Nephron (organoid): ENCODE measurements at regions not wholly inside any gene's neighbourhood (a gene's known extent, or its start where the extent isn't known, plus 50 kb on each side); places are given as distances from the start of the nearest gene placed in this dataset.

Experiments used
- H3K27ac Mint-ChIP-seq, 3 experiments: 2 replicates each; pipeline ENCODE4 v1.8.0; 2020; ENCODE audit warnings: mixed read lengths in 3 of 3, mild to moderate bottlenecking in 2 of 3, moderate library complexity in 1 of 3
- H3K27me3 Mint-ChIP-seq: 2 replicates; pipeline ENCODE4 v1.8.0; 2021; ENCODE audit warnings: low read depth, mild to moderate bottlenecking, moderate library complexity, mixed read lengths
- H3K36me3 Mint-ChIP-seq: 2 replicates; pipeline ENCODE4 v1.8.0; 2020; ENCODE audit warnings: low read depth, mixed read lengths
- H3K4me1 Mint-ChIP-seq: 2 replicates; pipeline ENCODE4 v1.8.0; 2020; ENCODE audit warnings: mixed read lengths
- H3K4me3 Mint-ChIP-seq, 3 experiments: 2 replicates each; pipeline ENCODE4 v1.8.0; 2020; ENCODE audit warnings: mild to moderate bottlenecking in 3 of 3, mixed read lengths in 3 of 3, moderate library complexity in 2 of 3
- H3K9me3 Mint-ChIP-seq: 2 replicates; pipeline ENCODE4 v1.8.0; 2020; ENCODE audit warnings: mixed read lengths
- CTCF ChIP-seq, 3 experiments: fragments of 200-600 bp; sonication (generic); IDR thresholded peaks; one replicate each; pipeline ENCODE4 v1.5.0; 2021; ENCODE audit warnings: antibody characterized with exemption in 3 of 3; ENCODE audit not compliant: unreplicated experiment in 3 of 3

DNA sequence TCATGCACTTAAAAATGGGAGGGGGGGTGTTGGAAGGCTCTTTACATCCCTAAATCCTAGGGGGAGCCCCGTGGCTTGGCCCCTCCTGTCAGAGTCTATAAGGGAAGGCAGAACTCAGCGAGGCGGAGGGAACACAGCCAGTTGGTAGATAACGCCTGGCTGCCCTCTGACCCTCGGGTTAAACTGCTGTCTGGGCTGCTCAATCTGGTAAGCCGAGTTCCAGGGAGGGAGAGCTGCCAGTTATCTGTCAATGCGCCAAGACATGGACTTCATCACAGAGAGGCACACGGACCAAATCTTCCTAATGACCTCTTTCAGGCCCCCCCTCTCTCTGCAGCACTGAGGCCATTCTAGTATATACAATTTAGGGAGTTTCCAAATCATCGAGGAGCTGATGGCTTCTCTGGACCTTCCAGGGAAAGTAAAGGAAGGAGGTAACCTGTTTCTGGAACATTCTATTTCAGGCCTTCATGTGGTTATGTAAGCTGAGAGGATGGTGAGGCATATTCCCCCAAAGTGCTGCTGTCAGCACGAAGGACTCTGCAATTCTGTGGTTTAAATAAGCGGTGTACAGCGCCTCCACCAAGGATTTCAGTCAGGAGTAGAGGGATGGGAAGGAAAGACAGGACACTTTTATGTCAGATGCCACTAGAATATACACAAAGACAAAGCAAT, 349.0 kb downstream of the MCTP2 start:
- H3K4me3 Mint-ChIP-seq = no peak overlapping the region
- H3K36me3 Mint-ChIP-seq = no peaks in the 10 kb centered on the region
- H3K27me3 Mint-ChIP-seq = peaks cover 3% of the 10 kb centered on the region
- H3K9me3 Mint-ChIP-seq = no peaks in the 10 kb centered on the region
- no peak for TF ChIP-seq CTCF (IDR thresholded peaks at IDR 0.05; ENCODE audit: unreplicated experiment in 3 of 3)
- H3K27ac Mint-ChIP-seq = peak overlapping the region; percentile 15 to 73 (median 16)
- peaks cover 17% of the 10 kb centered on the region for H3K4me1 Mint-ChIP-seq

GRCh38 chr15:94582368-94582767, 351.0 kb downstream of the MCTP2 start:
- peak; percentile 23 to 51 (median 36) for TF ChIP-seq CTCF (IDR thresholded peaks at IDR 0.05; ENCODE audit: unreplicated experiment in 3 of 3)
- H3K4me3 Mint-ChIP-seq = no peak overlapping the region

GRCh38 chr15:94584833-94585244, 353.5 kb downstream of the MCTP2 start:
- H3K36me3 Mint-ChIP-seq = no peaks in the 10 kb centered on the region
- H3K27me3 Mint-ChIP-seq = peaks cover 1% of the 10 kb centered on the region
- peak overlapping the region; percentile 52 to 92 (median 92) for H3K27ac Mint-ChIP-seq
- H3K9me3 Mint-ChIP-seq = no peaks in the 10 kb centered on the region
- H3K4me3 Mint-ChIP-seq = peak overlapping the region in 2 of 3 experiments; percentile 9 to 12
- H3K4me1 Mint-ChIP-seq = peaks cover 22% of the 10 kb centered on the region
- no peak for TF ChIP-seq CTCF (IDR thresholded peaks at IDR 0.05; ENCODE audit: unreplicated experiment in 3 of 3)

More at GRCh38 chr15:94582368-94582767, 351.0 kb downstream of the MCTP2 start:
- Mint-ChIP-seq H3K36me3 (no peaks in the 10 kb centered on the region), H3K27ac (peak overlapping the region; percentile 12 to 77 (median 38)), H3K27me3 (peaks cover 3% of the 10 kb centered on the region), H3K4me1 (peaks cover 22% of the 10 kb centered on the region), H3K9me3 (no peaks in the 10 kb centered on the region)

- H3K27me3 Mint-ChIP-seq = peaks cover 11% of the 10 kb centered on the region
- H3K36me3 Mint-ChIP-seq = no peaks in the 10 kb centered on the region
- H3K4me1 Mint-ChIP-seq = peaks cover 15% of the 10 kb centered on the region
- H3K27ac Mint-ChIP-seq = peak overlapping the region in 2 of 3 experiments; percentile 51 to 92
- TF ChIP-seq CTCF (IDR thresholded peaks at IDR 0.05; ENCODE audit: unreplicated experiment in 3 of 3) = no peak
- no peaks in the 10 kb centered on the region for H3K9me3 Mint-ChIP-seq
- no peak overlapping the region for H3K4me3 Mint-ChIP-seq
Observed at GRCh38 chr15:94586099-94586498, 354.7 kb downstream of the MCTP2 start.

DNA sequence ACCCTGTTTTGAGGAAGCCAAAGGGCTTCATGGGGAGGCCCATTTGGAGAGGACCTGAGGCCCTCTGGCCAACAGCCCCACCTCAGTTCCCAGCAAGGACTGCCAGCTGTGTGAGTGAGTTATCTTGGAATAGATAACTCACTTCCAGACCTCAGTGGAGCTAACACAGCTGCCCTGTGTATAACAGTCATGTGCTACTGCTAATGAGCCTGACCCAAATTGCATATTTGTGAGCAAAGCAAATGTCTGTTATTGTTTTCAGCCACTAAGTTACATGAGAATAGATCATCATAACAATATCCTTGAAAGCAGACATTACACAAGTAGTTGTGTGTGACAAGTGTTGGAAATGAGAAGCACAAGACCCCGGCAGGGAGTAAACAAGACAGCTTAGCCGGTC, 355.8 kb downstream of the MCTP2 start:
- Mint-ChIP-seq H3K27ac (peak overlapping the region in 2 of 3 experiments; percentile 79 to 86), H3K27me3 (peaks cover 11% of the 10 kb centered on the region), H3K4me1 (peaks cover 15% of the 10 kb centered on the region), H3K9me3 (no peaks in the 10 kb centered on the region), H3K4me3 (no peak overlapping the region), H3K36me3 (no peaks in the 10 kb centered on the region)
- TF ChIP-seq CTCF (IDR thresholded peaks at IDR 0.05; ENCODE audit: unreplicated experiment in 3 of 3) = no peak

DNA sequence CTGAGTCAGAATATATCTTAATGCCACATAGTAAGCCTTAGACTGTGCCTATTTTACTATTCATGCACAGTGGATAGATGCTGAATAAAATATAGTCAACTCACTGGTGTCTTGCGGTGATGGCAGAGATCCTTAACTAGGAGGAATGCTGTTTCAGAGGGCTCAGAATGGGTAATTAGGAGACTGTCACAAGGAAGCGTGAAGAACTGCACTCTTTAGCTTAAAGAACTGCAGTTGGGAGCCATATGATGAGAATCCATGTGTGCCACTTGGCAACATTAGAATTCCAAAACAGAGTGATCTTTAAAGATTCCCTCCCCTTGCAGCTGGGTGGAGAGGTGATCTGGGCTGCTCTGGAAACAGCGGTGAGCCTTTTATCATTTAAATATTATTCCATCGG, 357.6 kb downstream of the MCTP2 start:
- Mint-ChIP-seq H3K27me3 (peaks cover 11% of the 10 kb centered on the region), H3K9me3 (no peaks in the 10 kb centered on the region), H3K27ac (no peak overlapping the region), H3K36me3 (no peaks in the 10 kb centered on the region), H3K4me3 (no peak overlapping the region), H3K4me1 (peaks cover 15% of the 10 kb centered on the region)
- no peak for TF ChIP-seq CTCF (IDR thresholded peaks at IDR 0.05; ENCODE audit: unreplicated experiment in 3 of 3)
